Breast epithelium (tissue), 4 donors: ENCODE measurements at regions not wholly inside any gene's neighbourhood (a gene's known extent, or its start where the extent isn't known, plus 50 kb on each side); places are given as distances from the start of the nearest gene placed in this dataset.

Experiments
- DNase-seq, 2 donors: peaks; one replicate each; pipeline ENCODE4 v3.0.0-alpha.2; 2019; ENCODE audit warnings: low spot score in 2 of 2
- H3K27ac ChIP-seq, 2 donors: fragments of 200-600 bp; sonication (generic) in 1 of 2; one replicate each; pipeline ENCODE4 v1.5.1; 2016 to 2019; ENCODE audit warnings: mild to moderate bottlenecking in 1 of 2
- H3K27me3 ChIP-seq, 2 donors: fragments of 200-600 bp; sonication (generic) in 1 of 2; one replicate each; pipeline versions ENCODE4 v1.5.1 to v1.6.0; 2017 to 2019; ENCODE audit warnings: control low read depth in 1 of 2, mild to moderate bottlenecking in 1 of 2
- H3K36me3 ChIP-seq: fragments of 200-600 bp; one replicate; pipeline ENCODE4 v1.5.1; 2019
- H3K4me1 ChIP-seq, 2 donors: fragments of 200-600 bp; sonication (generic); one replicate each; pipeline ENCODE4 v1.5.1; 2016 to 2019; ENCODE audit warnings: control low read depth in 1 of 2
- H3K4me3 ChIP-seq, 3 donors: fragments of 200-600 bp; sonication (generic); 1 replicate in 2 of 3; 2 replicates in 1 of 3; pipeline ENCODE4 v1.5.1; 2016 to 2019; ENCODE audit warnings: mild to moderate bottlenecking in 3 of 3, moderate library complexity in 2 of 3
- H3K9me3 ChIP-seq, 2 donors: fragments of 200-600 bp; sonication (generic) in 1 of 2; one replicate each; pipeline ENCODE4 v1.5.1; 2016 to 2019; ENCODE audit warnings: control low read depth in 1 of 2
- CTCF ChIP-seq, 3 donors: fragments of 450-650 bp; IDR thresholded peaks; one replicate each; pipeline ENCODE4 v1.5.1; 2016 to 2017; ENCODE audit warnings: antibody characterized with exemption in 3 of 3, mild to moderate bottlenecking in 3 of 3, moderate library complexity in 3 of 3
- POLR2A ChIP-seq: fragments of 450-650 bp; IDR thresholded peaks from one replicate; pipeline ENCODE4 v1.6.1; 2016; ENCODE audit warnings: antibody characterized with exemption, mild to moderate bottlenecking, moderate library complexity
- POLR2AphosphoS5 ChIP-seq, 3 donors: sonication (generic); formaldehyde crosslinking; IDR thresholded peaks; one replicate each; pipeline ENCODE4 v1.6.1; 2017; ENCODE audit warnings: antibody characterized with exemption in 3 of 3
- intact Hi-C: fragments of 100-400 bp; cut with DNase I; formaldehyde crosslinking; loops from one replicate; pipeline ENCODE4 v1.15.1; 2023; ENCODE audit warnings: low total_unique reads

- Histone ChIP-seq H3K9me3 (peaks cover 7 to 15% of the 10 kb centered on the region in 2 donors), H3K4me1 (no peaks in the 10 kb centered on the region), H3K36me3 (no peaks in the 10 kb centered on the region), H3K27me3 (no peaks in the 10 kb centered on the region), H3K27ac (no peak overlapping the region), H3K4me3 (no peak overlapping the region)
- no peak for TF ChIP-seq POLR2AphosphoS5 (IDR thresholded peaks at IDR 0.05)
- intact Hi-C loops: no loop called here
- no peak for DNase-seq
Observed at GRCh38 chr6:100130630-100131029, 136.6 kb upstream of the MCHR2 start.

- Histone ChIP-seq H3K27me3 (no peaks in the 10 kb centered on the region), H3K9me3 (peaks cover 7 to 14% of the 10 kb centered on the region in 2 donors), H3K27ac (no peak overlapping the region), H3K36me3 (no peaks in the 10 kb centered on the region), H3K4me3 (no peak overlapping the region), H3K4me1 (no peaks in the 10 kb centered on the region)
- intact Hi-C loops: no loop called here
- TF ChIP-seq POLR2AphosphoS5 (IDR thresholded peaks at IDR 0.05): no peak
- TF ChIP-seq CTCF (IDR thresholded peaks at IDR 0.05): no peak
- no peak for TF ChIP-seq POLR2A
- DNase-seq: no peak
Observed at GRCh38 chr6:100126790-100127484, 132.9 kb upstream of the MCHR2 start.

GRCh38 chr6:100121854-100122609, 128.0 kb upstream of the MCHR2 start:
- Histone ChIP-seq H3K4me3 (no peak overlapping the region), H3K36me3 (no peaks in the 10 kb centered on the region), H3K27ac (no peak overlapping the region), H3K27me3 (no peaks in the 10 kb centered on the region), H3K9me3 (no peaks in the 10 kb centered on the region), H3K4me1 (no peaks in the 10 kb centered on the region)
- intact Hi-C loops: no loop called here
- DNase-seq: no peak
- TF ChIP-seq POLR2A (no peak), POLR2AphosphoS5 (IDR thresholded peaks at IDR 0.05) (no peak), CTCF (IDR thresholded peaks at IDR 0.05) (no peak)

- no peaks in the 10 kb centered on the region for H3K4me1 ChIP-seq
- DNase-seq: no peak
- TF ChIP-seq POLR2AphosphoS5 (IDR thresholded peaks at IDR 0.05) (no peak), CTCF (IDR thresholded peaks at IDR 0.05) (no peak), POLR2A (no peak)
- no peaks in the 10 kb centered on the region for H3K36me3 ChIP-seq
- no peaks in the 10 kb centered on the region for H3K9me3 ChIP-seq
- no peaks in the 10 kb centered on the region for H3K27me3 ChIP-seq
- H3K27ac ChIP-seq: no peak overlapping the region
- no peak overlapping the region for H3K4me3 ChIP-seq
- intact Hi-C loops: no loop called here
Observed at GRCh38 chr6:100119261-100119660, 125.2 kb upstream of the MCHR2 start.

GRCh38 chr6:100118301-100118700, 124.3 kb upstream of the MCHR2 start:
- DNase-seq: no peak
- intact Hi-C loops: no loop called here
- Histone ChIP-seq H3K9me3 (no peaks in the 10 kb centered on the region), H3K27me3 (no peaks in the 10 kb centered on the region), H3K4me3 (no peak overlapping the region), H3K27ac (no peak overlapping the region), H3K36me3 (no peaks in the 10 kb centered on the region), H3K4me1 (no peaks in the 10 kb centered on the region)
- TF ChIP-seq CTCF (IDR thresholded peaks at IDR 0.05) (no peak), POLR2AphosphoS5 (IDR thresholded peaks at IDR 0.05) (no peak), POLR2A (no peak)
